ENCODE measurements at regions not wholly inside any gene's neighbourhood (a gene's known extent, or its start where the extent isn't known, plus 50 kb on each side); places are given as distances from the start of the nearest gene placed in this dataset.

GRCh38 chr2:82803307-82803706, 1655.8 kb downstream of the SUCLG1 start:
- CTCF ChIA-PET: no interaction called here

GRCh38 chr2:82797469-82797868, 1661.6 kb downstream of the SUCLG1 start:
- no TSS peak for BruUV-seq (replicated peaks)
- no peaks in the 10 kb centered on the region for H3K4me1 ChIP-seq (ENCODE audit: insufficient read depth, low read length, poor library complexity, severe bottlenecking)
- CTCF ChIA-PET: no interaction called here

More at GRCh38 chr2:82803307-82803706, 1655.8 kb downstream of the SUCLG1 start:
- Histone ChIP-seq H3K4me1 (ENCODE audit: insufficient read depth, low read length, poor library complexity, severe bottlenecking) (no peaks in the 10 kb centered on the region), H3K27me3 (replicated peaks; ENCODE audit: insufficient read depth, low read depth, low read length, poor library complexity) (no peaks in the 10 kb centered on the region), H3K4me3 (ENCODE audit: low read depth, low read length, poor library complexity, severe bottlenecking) (no peak overlapping the region), H3K9me3 (ENCODE audit: low read depth, low read length, poor library complexity, severe bottlenecking) (peaks cover 24% of the 10 kb centered on the region), H3K27ac (ENCODE audit: low read depth, low read length, poor library complexity, severe bottlenecking) (no peak overlapping the region), H3K36me3 (ENCODE audit: insufficient read depth, low read length, poor library complexity, severe bottlenecking) (no peaks in the 10 kb centered on the region)
- TF ChIP-seq CTCF (conservative IDR thresholded peaks at IDR 0.05; ENCODE audit: low read depth, low read length) (no peak), EZH2 (IDR thresholded peaks at IDR 0.05; ENCODE audit: borderline replicate concordance, low read depth, low read length, poor library complexity, severe bottlenecking) (no peak)
- BruUV-seq (replicated peaks): no TSS peak
- DNase-seq (ENCODE audit: low spot score): no peak
- intact Hi-C loops (cut with micrococcal nuclease; ENCODE audit: unreplicated experiment): no loop called here
- POLR2A ChIA-PET (ENCODE audit: low non-redundant PET): no interaction called here

GRCh38 chr2:82796132-82796531, 1662.9 kb downstream of the SUCLG1 start:
- intact Hi-C loops (cut with micrococcal nuclease; ENCODE audit: unreplicated experiment): no loop called here
- no peaks in the 10 kb centered on the region for H3K4me1 ChIP-seq (ENCODE audit: insufficient read depth, low read length, poor library complexity, severe bottlenecking)
- no peak overlapping the region for H3K27ac ChIP-seq (ENCODE audit: low read depth, low read length, poor library complexity, severe bottlenecking)
- H3K27me3 ChIP-seq (replicated peaks; ENCODE audit: insufficient read depth, low read depth, low read length, poor library complexity): no peaks in the 10 kb centered on the region
- H3K36me3 ChIP-seq (ENCODE audit: insufficient read depth, low read length, poor library complexity, severe bottlenecking): no peaks in the 10 kb centered on the region
- no peak for DNase-seq (ENCODE audit: low spot score)
- no peak for TF ChIP-seq EZH2 (IDR thresholded peaks at IDR 0.05; ENCODE audit: borderline replicate concordance, low read depth, low read length, poor library complexity, severe bottlenecking)
- no peak for TF ChIP-seq CTCF (conservative IDR thresholded peaks at IDR 0.05; ENCODE audit: low read depth, low read length)
- POLR2A ChIA-PET (ENCODE audit: low non-redundant PET): no interaction called here
- CTCF ChIA-PET: no interaction called here
- H3K4me3 ChIP-seq (ENCODE audit: low read depth, low read length, poor library complexity, severe bottlenecking): no peak overlapping the region
- peaks cover 21% of the 10 kb centered on the region for H3K9me3 ChIP-seq (ENCODE audit: low read depth, low read length, poor library complexity, severe bottlenecking)
- BruUV-seq (replicated peaks): no TSS peak

More at GRCh38 chr2:82797469-82797868, 1661.6 kb downstream of the SUCLG1 start:
- H3K27ac ChIP-seq (ENCODE audit: low read depth, low read length, poor library complexity, severe bottlenecking): no peak overlapping the region
- intact Hi-C loops (cut with micrococcal nuclease; ENCODE audit: unreplicated experiment): no loop called here
- POLR2A ChIA-PET (ENCODE audit: low non-redundant PET): no interaction called here
- TF ChIP-seq CTCF (conservative IDR thresholded peaks at IDR 0.05; ENCODE audit: low read depth, low read length) (no peak), EZH2 (IDR thresholded peaks at IDR 0.05; ENCODE audit: borderline replicate concordance, low read depth, low read length, poor library complexity, severe bottlenecking) (no peak)
- H3K27me3 ChIP-seq (replicated peaks; ENCODE audit: insufficient read depth, low read depth, low read length, poor library complexity): no peaks in the 10 kb centered on the region
- no peaks in the 10 kb centered on the region for H3K36me3 ChIP-seq (ENCODE audit: insufficient read depth, low read length, poor library complexity, severe bottlenecking)
- no peak overlapping the region for H3K4me3 ChIP-seq (ENCODE audit: low read depth, low read length, poor library complexity, severe bottlenecking)
- DNase-seq (ENCODE audit: low spot score): no peak
- peaks cover 21% of the 10 kb centered on the region for H3K9me3 ChIP-seq (ENCODE audit: low read depth, low read length, poor library complexity, severe bottlenecking)

All from A673 (cell line).